NCI-H1417 treated with DMSO at 0.1 percent for 48 hours (cell line): ENCODE measurements at regions not wholly inside any gene's neighbourhood (a gene's known extent, or its start where the extent isn't known, plus 50 kb on each side); places are given as distances from the start of the nearest gene placed in this dataset.
"Not testable (repeated sequence)": the region's sequence is repeated elsewhere in the genome, so short reads cannot be mapped to it uniquely, and the experiment has no call there.

Source experiments
- DNase-seq: peaks from one replicate; lab custom pipeline; 2025; lab: John Stamatoyannopoulos, UW

DNA sequence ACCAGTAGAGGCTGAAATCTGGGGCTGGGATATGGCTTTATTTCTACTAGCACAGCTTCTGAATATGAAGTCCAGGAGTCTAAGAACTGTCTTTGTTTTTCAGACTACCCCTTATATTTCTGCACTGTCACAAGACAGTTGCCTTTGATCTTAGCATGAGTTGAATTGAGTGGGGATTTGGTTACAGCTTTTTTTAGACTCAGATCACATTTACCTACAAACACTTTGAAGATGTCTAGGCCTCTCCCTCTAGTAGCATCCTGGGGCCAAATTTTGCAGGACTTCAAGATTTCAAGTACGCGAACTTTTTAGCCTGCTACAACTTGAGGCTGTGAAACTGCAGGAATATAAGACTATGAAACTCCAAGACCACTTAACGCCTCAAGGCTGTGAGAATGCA is 240.2 kb downstream of the NEBL start:
- no peak for DNase-seq

DNA sequence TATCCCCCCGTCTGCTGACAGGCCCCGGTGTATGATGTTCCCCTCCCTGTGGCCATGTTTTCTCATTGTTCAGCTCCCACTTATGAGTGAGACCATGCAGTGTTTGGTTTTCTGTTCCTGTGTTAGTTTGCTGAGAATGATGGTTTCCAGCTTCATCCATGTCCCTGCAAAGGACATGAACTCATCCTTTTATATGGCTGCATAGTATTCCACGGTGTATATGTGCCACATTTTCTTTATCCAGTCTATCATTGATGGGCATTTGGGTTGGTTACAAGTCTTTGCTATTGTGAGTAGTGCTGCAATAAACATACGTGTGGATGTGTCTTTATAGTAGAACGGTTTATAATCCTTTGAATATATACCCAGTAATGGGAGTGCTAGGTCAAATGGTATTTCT is 244.7 kb downstream of the NEBL start:
- not testable (repeated sequence) for DNase-seq

DNA sequence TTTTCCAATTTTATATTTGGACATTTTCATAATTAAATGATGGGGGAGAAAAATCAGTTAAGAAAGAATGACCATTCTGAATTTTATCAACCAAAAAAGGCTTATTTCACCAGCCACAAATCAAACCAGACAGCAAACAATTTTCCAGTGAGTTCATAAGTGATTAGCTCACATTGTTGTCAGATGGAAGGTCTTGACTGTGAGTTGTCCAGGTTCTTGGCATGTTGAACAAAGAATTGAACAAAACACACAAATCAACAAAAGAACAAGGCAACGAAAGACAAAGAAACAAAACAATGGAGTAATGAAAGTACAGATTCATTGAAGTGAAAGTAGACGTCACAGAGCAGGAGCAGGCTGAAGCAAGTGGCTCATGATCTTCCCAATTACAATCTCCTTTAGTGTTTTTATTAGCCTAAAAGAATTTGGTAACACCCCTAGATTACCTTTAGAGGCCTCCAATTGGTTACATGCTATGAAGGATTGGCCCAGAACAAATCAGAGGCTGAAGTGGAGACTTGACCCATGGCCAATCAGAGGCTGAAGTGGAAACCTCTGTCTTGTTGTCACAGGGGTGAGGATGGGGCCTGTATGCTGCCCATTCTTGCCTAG is 248.7 kb downstream of the NEBL start:
- DNase-seq = no peak

DNA sequence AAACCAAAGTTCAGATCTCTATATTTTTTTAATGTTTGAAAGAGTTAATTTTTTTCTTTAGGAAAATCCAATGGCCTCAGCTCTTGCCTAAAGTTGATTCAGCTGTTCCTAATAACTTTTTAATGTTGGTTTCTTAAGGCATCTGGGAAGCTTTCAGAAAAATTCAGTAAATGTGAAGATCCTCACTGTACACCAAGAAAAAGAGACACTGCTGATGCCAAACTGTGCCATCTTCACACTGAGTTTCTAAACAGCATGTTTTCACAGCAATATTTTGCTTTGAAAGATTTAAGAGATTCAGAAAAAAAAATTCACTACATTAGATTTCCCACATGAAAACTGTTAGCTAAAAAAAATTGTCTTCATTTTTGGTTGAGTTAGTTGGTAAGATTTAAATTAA is 249.4 kb downstream of the NEBL start:
- DNase-seq = no peak

DNA sequence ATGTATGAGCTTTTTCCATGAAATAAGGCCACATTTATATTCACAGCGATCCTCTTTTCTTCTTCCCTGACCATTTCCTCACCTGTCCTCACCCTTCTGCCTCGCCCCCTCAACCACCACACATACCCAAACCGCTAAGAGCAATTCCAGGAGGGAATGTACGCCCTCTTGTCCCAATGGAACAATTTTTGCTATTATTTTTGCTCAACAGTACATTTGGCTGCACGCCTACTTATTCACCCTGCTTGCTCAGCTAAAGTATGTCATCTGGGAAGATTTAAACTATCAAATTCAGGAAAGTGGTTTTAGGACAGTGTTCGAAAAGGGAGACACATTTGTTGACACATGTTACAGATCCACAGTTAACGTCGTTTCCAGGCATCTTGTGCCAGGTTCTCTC is 252.7 kb downstream of the NEBL start:
- DNase-seq = no peak

DNA sequence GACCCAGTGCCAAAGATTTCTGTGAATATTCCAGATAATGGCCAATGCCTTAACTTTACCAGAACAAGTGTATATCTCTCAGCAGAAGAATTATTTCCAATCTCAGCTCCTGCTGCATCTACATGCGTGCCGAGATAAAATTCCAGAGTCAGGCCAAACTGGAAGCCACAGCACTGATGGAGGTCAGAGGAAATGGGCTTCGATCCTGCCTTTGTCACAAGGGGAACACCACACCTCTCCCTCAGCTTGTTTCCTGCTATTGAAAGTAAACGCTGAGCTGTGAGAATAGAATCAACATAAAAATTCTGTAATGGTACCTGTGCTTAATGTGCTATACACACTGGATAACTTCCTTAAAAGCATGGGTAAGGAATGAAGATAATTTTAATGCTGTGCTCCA is 255.5 kb downstream of the NEBL start:
- DNase-seq = no peak

DNA sequence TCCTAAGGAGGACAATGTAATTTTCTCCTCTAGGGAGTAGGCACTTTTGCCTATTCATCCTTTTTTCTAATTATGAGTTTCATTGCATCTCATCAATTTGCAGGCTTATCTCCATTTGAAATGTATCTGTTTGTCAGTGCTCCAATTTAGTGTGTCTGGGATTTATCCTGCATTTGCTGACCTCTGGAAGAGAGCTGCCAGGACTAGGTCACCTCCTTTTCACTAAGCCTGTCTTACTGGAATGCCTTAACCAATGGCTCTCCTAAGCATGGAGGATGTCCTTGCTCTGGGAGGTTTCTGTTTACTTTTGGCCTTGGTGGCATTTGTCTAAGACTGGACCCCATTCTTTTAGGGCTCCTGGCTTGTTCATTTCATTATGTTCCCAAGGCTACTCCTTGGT is 261.5 kb downstream of the NEBL start:
- DNase-seq = no peak

DNA sequence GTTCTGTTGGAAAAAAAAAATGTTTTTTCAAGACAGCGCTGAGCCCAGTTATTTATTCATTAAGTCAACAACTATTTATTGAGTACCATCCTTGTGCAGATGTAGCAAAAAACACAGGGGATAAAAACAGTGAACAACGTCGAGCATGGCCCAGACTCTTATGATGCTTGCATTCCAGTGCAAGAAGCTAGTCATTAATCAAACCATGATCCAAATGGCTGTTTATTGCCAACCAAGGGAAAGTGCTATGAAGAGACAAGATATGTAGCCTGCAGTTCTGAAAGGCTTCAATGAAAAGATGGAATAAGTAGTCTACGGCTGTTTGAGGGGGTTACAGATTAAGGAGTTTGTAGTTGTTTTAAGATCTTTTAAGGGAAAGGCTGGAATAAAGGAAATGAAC is 262.3 kb downstream of the NEBL start:
- DNase-seq = no peak

DNA sequence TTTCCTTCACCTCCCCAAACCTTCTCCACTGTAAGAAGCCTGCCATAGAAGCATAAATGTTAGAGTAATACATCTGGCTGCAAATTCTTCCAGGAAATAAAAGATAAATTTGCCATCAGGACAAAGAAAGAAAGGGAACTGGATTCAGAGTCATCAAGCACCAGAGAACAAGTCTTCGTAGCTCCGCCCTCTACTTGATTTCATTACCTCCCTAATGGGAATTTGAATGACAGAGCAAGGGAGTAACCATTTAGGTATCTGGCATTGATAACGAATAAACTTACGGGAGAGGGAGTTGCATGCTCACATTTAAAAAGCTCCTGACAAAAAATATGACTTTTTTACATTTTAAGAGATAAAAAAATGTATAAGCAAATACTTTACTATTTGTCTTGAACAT is 263.4 kb downstream of the NEBL start:
- no peak for DNase-seq

DNA sequence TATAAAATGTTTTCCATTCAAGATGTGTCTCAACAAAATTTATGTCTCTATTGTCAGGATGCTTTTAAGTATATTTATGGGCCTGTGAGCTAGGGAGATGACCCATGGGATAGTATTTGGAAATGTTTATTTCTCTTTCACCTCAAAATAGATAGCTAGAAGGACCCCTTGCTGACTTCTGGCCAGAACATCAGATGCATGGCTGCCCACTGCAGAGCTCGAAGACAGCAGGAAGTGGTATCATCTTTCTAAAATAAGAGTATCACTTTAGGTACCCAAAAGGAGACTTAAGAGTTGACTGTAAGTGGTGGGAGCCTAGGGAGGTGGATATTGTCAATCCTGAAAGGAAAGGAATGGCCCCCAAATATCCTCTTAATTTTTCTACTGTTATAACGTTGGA is 264.4 kb downstream of the NEBL start:
- no peak for DNase-seq

DNA sequence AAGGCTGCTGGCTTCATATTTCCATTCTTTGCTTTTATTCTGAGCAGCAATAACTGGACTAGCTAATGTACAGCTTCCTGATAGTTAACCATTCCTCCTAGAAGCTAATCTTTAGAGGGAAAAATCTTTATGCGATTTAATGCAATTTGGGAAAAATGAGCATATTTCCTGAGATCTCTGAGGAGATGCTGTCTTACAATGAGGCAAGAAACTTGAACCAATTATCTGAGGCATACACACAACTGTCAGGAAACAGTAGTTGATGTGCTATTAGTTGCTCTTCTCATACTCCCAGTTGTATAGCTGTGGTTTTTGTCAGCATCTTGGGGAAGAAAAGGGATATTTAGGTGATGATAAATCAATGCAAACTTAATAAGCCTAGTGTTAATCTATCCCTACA is 265.9 kb downstream of the NEBL start:
- no peak for DNase-seq

DNA sequence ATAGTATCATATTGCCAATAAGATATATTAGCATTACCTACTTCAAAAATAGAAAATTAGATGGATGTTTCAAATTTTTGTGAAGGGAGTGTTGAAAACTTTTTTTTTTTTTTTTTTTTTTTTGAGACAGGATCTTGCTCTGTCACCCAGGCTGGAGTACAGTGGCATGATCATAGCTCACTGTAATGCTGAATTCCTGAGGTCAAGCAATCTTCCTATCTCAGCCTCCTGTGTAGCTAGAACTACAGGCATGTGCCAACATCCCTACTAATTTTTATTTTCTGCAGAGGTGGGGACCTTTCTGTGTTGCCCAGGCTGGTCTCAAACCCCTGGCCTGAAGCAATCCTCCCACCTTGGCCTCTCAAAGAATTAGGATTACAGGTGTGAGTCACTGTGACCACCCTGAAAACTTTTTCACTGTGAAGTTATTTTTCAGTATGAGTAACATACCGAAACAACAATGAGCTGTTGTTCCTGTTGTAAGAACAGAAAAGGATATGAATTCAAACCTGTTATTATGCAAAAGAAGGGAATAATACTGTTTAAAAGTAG is 266.9 kb downstream of the NEBL start:
- no peak for DNase-seq

DNA sequence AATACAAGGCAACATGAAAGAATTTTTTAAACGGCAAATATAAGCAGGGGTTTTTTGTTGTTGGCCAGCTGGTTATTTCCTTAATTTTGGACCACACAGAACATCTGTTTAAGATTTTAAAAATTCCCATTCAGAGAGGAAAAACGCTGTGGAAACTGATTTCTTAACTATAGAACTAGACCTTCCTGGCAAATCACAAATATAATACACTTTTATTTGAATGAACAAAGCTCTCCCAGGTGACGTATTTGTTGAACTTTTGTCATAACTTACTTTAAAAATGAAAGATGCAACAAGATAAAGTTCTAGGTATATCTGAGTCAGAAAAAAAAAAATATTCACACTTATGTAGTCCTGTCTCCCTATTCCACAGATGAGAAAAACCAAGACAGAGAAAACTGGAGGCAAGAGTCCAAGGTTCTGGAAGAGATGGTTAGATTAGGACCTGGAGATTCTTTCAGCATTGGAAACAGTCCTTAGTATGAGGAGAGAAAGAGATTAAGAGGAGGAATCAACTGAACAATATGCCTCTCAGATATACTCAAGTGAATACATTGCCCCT is 269.1 kb downstream of the NEBL start:
- no peak for DNase-seq

DNA sequence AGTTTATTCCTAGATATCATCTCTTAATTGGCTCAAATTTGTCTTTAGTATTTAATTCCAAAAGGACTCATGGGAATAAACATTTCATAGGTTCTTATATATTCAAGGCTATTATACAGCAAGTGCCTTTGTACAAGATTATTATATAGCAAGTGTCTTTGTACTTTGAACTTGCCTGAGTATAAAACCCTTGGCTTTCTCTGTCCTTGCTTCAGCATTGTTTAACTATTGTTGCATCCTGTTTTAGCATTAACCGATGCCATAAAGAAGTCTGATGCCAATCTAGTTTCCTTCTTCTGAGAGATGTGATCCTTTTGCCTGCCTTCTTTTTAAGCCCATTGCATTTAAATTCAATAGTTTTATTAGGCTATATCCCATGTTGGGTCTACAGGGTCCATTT is 270.0 kb downstream of the NEBL start:
- DNase-seq = no peak

DNA sequence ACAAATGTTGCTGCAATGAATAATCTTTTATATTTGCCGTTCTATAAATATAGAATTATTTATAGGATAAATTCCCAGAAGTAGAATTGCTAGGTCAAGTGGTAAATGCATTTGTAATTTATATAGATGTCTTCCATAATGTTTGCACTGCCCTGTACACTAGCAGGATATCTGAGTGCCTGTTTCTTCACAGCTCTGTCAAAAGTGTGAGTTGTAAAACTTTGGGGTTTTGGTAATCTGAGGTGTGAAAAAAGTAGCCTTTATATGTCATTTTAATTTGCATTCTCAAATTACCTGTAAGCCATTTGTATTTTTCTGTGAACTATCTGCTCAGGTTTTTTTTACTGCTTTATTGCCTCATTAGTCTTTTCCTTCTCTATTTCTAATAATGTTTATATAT is 271.2 kb downstream of the NEBL start:
- no peak for DNase-seq

DNA sequence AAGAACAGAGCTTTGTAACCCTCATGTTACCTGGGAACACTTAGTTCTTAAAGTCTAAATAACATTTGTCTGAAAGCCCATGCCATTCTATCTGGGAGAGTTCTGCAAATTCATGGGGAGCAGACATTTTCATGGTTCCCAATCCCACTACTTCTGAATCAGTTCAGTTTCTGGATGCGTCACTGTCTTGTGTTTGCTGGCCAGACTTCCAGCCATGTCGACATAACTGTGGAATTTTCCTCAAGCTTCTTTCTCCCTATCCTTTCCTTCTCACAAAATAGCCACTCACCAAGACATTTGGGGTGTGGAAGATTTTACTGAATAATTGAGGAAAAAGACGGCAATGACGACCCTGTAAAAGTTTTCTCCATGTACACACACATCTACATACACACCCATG is 272.5 kb downstream of the NEBL start:
- no peak for DNase-seq

DNA sequence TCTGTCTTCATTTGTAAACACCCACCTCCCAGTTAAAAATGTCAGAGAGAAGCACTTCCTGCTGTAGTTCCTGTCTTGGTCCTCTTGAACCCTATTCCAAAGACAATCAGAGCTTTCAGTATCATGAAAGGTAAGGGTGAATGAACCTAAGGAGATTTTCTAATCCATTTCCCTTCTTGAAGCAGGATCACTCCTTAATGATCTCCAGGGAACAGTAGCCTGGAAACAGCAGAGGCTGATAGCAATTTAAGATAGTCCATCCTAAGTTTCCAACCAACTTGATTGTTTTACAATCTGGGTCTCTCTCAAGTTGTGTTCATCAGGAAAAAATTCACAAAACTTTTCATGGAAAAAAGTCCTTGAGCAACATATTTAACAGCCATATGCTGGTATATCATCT is 273.6 kb downstream of the NEBL start:
- no peak for DNase-seq

DNA sequence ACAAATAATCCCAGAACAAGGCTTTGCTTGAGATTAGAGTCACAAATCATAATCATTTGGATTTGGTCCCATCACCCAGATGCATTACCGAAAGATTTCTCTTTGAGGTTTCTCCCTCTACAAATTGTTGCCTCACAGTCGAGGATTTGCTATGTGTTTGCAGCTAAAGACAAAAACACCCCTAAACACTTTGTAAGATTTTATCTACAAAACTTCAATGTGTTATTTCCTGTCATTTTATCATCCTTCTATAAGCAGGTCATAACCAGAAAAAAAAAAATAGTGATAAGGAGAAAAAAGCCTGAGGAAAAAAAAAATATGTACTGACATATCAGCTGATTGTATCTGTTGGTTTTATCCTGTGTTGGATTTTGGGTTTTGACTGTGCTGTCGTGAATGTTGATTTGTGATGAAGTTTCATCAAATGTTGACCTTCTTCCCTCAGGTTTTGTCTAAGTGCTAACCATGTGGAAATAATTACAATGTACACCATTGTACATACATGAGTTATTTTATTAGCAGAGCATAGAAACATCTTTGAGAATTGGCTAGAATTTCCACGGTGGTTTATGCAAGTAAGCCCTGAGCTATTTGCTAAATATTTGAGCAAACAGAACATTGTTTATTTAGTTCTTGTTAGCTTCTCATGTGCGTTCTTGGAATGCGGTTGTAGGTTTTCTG is 274.4 kb downstream of the NEBL start:
- DNase-seq = peak; percentile 60

DNA sequence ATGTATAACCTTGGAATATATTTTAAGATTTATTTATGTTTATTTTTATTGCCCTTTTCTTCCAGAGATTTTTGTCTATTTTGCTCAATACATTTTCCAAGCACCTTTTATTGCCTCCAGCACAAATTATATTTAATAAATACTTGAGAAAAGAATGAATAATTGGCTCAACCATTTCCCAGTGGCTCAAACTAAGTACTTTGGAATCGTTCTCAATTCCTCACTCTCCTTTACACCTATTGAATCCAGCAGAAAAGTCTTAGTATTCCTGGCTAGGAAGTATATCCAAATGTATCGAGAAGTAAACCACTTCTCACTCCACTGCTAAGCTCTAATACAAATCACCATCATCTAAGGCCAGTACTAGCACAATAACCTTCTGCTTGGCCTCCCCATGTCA is 276.1 kb downstream of the NEBL start:
- DNase-seq = no peak

DNA sequence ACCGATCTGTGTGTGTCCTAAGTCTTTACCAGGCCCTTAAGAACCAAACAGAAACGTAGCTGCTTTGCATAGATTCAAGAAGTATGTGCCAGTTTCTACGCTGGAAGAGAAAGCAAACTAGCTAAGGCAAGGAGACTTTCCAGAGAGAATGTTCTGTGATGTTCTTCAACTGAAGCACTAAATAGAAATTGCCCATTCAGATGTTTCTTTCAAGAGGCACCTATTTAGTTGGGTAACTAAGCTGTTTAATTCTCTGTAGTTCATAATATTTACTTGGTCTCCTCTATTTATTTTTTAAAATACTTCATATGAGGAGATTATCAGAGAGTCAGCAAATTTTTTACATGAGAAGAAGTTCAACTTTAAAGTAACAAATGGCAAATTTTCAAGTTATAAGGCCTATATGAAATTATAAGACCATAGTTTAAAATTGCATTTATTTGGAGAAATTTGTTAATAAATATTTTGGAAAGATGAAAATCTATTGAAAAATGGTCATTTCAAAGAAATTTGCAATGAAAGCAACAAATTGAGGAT is 279.0 kb downstream of the NEBL start:
- DNase-seq = no peak

DNA sequence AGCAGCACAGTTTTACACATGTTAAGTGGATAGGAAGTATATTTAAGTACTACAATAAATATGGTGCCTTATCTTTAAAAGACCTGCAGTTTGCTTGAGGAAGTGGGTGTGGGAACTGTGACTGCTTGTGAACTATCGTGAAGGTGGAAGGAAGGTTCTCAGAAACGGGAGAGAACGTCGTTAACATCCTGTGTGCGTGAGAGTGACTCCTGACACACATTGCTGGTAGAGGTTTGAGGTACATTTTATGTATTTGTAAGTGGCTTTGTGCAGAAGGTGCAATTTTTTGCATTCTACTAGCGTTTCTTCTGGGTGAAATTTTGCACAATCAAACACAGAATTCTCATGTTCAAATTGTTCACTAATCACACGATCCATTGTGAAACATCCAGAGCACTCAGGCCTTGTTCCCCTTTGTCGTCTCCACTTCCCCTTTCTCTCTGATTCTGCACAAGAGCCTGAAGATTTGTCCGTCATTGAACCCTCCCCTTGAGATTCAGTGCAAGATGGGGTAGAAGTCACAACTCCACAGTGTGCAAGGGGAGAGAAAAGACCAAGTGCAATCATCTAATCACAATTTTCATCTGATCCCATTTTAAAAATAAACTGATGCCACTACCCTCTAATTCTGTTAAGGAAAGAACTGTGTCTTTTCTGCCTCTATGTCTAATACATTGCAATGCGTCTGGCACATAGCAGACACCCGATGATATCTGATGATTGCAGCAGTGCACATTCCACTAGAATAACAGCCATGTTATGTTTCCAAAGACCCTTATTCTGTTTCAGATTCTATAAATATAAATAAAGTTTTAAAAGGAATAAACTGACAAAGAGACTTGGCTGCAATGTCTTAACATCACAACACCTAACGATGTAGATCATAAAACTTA is 279.9 kb downstream of the NEBL start:
- no peak for DNase-seq

DNA sequence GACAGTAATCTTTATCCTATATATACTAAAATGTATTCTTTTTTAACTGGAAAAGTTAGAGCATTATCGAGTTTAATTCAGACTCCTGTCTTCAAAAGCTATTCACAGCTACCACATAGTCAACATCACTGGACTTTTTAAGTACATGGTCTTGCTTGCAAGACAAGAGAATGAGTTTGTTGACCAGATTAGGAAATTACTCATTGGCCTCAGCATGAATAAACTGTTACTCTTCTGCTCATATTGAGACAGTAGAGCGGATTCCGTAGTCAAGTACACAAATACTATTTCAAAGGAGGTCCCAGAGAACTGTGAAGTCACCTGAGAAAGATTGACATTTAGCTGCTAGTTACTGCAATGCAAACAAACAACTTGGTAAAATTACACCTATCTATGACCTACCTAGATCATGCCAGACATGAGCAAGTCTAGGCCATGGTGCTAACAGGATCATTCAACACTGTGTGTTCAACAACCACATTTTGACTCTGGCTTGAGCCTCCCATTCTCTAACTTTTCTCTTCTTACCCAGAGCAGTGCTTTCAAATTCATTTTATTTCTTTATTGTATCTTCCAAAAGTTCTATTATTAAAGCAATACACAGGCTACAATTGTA is 280.9 kb downstream of the NEBL start:
- DNase-seq = no peak
